ENCODE measurements at regions not wholly inside any gene's neighbourhood (a gene's known extent, or its start where the extent isn't known, plus 50 kb on each side); places are given as distances from the start of the nearest gene placed in this dataset.
A peak's percentile ranks its signal among the peaks of the same experiment; 100 is the strongest.

DNA sequence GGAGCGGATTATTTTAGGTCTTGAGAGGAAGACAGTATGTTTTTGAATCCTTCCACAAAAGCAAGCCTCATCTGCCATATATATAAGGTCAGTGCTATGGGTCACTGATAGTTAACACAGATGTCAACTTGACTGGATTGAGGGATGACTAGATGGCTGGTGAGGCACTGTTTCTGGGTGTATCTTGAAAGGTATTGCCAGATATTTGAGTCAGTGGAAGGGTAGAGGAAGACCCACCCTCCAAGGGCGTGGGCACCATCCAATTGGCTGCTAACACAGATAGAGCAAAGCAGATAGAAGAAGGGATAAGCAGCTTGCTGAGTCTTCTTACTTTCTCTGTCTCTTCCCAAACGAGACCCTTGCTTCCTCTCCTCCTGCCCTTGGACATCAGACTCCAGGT, 185.0 kb upstream of the BTG1 start:
- Histone ChIP-seq H3K27me3 (no peaks in the 10 kb centered on the region), H3K36me3 (no peaks in the 10 kb centered on the region), H3K4me3 (no peak overlapping the region), H3K4me1 (peaks cover 0 to 5% (median 0%) of the 10 kb centered on the region in 12 donors), H3K27ac (no peak overlapping the region), H3K9me3 (no peaks in the 10 kb centered on the region)
- DNase-seq: no peak
- no peak for TF ChIP-seq POLR2A (IDR thresholded peaks at IDR 0.05)
- no peak for TF ChIP-seq CTCF (IDR thresholded peaks at IDR 0.05)
- WGBS, 4 donors: 89 to 93% (median 90%) methylated on average over 3 of the region's 3 CpGs
- ATAC-seq: no peak
- intact Hi-C loops (cut with DNase I): no loop called here

- no peak for DNase-seq
- H3K4me1 ChIP-seq: no peaks in the 10 kb centered on the region
- TF ChIP-seq POLR2A (IDR thresholded peaks at IDR 0.05) (no peak), CTCF (IDR thresholded peaks at IDR 0.05) (no peak)
- 89 to 95% (median 93%) methylated on average over 5 of the region's 5 CpGs for WGBS, 4 donors
- H3K27me3 ChIP-seq: no peaks in the 10 kb centered on the region
- no peak for ATAC-seq
- no peak overlapping the region for H3K27ac ChIP-seq
- intact Hi-C loops (cut with DNase I): no loop called here
- no peaks in the 10 kb centered on the region for H3K36me3 ChIP-seq
- no peak overlapping the region for H3K4me3 ChIP-seq
- H3K9me3 ChIP-seq: peaks cover 0 to 2% (median 0%) of the 10 kb centered on the region in 12 donors
Observed at GRCh38 chr12:92326877-92327276, 181.2 kb upstream of the BTG1 start.

GRCh38 chr12:92324849-92325500, 179.3 kb upstream of the BTG1 start:
- WGBS, 4 donors: 88 to 100% (median 89%) methylated on average over 3 of the region's 3 CpGs
- H3K4me3 ChIP-seq: no peak overlapping the region
- no peaks in the 10 kb centered on the region for H3K27me3 ChIP-seq
- ATAC-seq (no peak), DNase-seq (no peak)
- peaks cover 0 to 18% (median 0%) of the 10 kb centered on the region in 12 donors for H3K9me3 ChIP-seq
- no peaks in the 10 kb centered on the region for H3K4me1 ChIP-seq
- no peak overlapping the region for H3K27ac ChIP-seq
- no peaks in the 10 kb centered on the region for H3K36me3 ChIP-seq
- intact Hi-C loops (cut with DNase I): no loop called here
- TF ChIP-seq POLR2A (IDR thresholded peaks at IDR 0.05) (no peak), CTCF (IDR thresholded peaks at IDR 0.05) (no peak)

GRCh38 chr12:92312463-92312964, 166.9 kb upstream of the BTG1 start:
- Histone ChIP-seq H3K36me3 (no peaks in the 10 kb centered on the region), H3K4me1 (peaks cover 0 to 6% (median 0%) of the 10 kb centered on the region in 12 donors), H3K27ac (peak overlapping the region in 4 of 12 donors; percentile 2 to 33 (median 10)), H3K9me3 (no peaks in the 10 kb centered on the region), H3K27me3 (no peaks in the 10 kb centered on the region), H3K4me3 (no peak overlapping the region)
- intact Hi-C loops (cut with DNase I): no loop called here
- DNase-seq (no peak), ATAC-seq (peak in 2 of 4 donors; percentile 61 to 76)
- TF ChIP-seq POLR2A (IDR thresholded peaks at IDR 0.05) (no peak), CTCF (IDR thresholded peaks at IDR 0.05) (no peak)
- 78 to 89% (median 87%) methylated on average over 2 of the region's 2 CpGs for WGBS, 4 donors

Measured in heart left ventricle (tissue), 16 donors.